ENCODE measurements at regions not wholly inside any gene's neighbourhood (a gene's known extent, or its start where the extent isn't known, plus 50 kb on each side); places are given as distances from the start of the nearest gene placed in this dataset.
"Not testable (repeated sequence)": the region's sequence is repeated elsewhere in the genome, so short reads cannot be mapped to it uniquely, and the experiment has no call there.

DNA sequence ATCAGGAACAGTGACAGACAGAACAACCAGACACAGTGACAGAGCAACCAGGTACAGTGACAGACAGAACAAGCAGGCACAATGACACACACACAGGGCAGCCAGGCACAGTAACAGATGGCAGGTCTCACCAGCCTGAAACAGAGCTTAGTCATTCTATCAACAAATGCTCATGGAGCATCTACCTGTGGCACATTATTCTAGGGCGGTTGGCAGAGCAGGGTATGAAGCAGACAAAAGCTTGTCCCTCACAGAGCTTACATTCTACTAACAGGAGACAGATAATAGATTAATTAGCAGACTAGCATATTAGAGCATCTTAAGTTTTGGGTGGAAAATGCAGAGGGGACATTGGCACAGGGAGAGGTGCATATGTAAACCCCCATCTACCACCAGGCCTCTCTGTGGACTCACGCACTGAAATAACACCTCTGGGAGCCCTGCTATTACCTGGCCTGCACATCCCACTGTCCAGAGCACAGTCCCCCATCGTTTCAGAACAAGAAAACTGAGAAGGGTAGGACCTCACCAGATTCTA, 64.1 kb upstream of the RAB6C start:
- no peak for DNase-seq

DNA sequence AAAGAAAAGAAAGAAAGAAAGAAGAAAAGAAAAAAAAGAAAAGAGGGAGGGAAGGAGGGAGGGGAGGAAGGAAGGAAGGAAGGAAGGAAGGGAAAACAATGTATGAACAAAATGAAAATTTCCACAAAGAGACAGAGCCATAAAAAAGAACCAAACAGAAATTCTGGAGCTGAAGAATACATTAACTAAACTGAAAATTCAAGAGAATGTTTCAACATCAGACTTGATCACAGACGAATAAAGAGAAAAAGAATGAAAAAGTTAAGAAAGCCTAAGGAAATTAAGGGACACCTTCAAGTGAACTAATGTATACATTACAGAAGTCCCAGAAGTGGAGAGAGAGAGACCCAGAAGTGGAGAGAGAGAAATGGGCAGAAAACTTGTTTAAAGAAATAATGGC, 60.9 kb upstream of the RAB6C start:
- DNase-seq, result no peak

DNA sequence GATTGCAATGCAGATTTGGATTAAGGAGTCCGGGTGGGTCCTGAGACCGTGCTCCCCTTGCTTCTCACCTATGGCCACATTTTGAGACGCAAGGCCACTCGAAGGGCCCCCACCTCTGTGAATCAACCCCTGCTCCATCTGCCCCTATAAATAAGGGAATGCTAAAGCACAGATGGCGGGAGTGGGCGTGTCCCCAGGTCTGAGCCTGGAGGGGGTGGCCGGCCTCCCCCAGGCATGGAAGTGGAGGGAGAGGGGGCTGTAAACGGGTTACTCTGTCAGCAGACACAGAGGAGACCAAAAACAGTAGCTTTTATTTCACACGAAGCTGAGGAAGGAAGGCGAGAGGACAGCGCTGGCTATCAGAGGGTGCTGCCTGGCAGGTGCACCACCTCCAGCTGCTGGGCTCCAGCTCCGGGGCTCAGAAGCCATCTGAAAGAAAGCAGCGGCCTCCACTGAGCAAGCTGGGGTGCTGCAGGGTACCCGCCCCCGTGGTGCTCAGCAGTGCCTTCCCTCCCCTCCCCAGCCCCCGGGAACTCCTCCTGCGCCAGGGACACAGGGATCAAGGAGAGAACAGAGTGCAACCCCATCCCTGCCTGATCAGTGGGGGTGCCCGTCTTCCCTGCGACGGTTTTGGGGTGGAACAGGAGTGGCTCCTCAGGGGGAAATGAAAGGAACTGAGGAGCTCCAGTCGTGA, 56.7 kb upstream of the RAB6C start:
- DNase-seq, result no peak

DNA sequence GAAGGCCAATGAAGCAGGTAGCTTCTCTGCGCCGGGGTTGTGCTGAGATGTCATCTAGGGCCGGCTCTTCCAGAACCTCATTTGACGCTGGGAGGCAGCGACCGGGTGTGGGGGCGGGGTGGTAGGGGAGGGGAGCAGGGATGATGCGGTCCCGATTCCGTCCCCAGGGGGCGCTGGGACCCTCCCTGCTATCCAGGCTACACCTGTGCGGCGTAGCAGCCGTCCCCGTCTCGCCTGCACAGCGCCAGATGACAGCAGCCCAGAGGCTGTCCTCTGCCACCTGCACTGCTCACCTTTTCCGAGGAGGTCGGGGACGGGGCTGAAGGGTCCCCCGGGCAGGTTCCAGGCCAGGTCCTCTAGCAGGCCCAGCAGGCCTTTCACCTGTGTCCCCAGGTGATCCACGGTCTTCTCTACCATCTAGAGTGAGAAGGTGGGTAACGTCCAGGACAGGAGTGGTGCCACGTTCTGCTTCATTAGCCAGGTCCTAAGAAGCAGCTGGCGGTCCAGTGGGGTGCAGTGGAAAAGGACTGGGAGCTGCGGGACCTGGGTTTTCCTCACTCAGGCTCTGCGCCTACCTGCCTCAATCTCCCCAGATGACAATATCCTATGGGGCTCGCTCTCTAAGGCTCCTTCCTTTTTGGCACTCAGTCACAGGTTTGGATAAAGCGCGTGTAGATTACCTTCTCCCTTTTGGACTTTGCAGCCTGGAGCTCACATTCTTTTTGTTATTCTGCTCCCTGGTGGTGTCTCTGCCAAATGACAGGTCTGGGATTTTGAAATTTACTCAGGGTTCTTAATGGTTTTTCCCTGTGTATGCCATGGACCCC, 56.0 kb upstream of the RAB6C start:
- DNase-seq, result no peak

DNA sequence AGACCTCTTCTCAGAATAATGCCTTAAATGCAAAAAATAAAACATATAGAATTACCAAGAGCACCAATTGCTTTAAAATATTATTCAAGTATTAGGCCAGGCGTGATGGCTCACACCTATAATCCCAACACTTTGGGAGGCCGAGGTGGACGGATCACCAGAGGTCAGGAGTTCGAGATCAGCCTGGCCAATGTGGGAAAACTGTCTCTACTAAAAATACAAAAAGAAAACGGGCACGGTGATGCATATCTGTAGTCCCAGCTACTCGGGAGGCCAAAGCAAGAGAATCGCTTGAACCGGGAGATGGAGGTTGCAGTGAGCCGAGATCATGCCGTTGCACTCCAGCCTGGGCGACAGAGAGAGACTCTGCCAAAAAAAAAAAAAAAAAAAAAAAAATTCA, 55.4 kb upstream of the RAB6C start:
- not testable (repeated sequence) for DNase-seq

DNA sequence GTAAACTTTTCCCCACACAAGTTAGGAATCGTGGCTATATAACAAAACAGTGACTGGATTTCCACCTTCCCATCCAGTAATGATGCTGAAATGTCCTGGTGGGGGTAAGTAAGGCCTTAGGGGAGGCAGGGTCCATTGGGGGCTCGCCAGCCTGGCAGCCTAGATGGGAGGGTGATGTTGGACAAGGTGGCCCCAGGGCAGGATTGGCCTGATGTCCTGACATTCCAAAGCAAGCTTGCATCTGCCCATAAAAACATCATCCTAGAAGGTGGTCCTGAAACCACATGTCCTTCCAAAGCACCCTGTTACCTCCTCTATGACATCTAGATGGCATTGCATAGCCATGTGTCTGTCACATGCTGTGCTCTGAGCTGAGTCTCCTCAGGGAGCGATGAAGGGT, 54.1 kb upstream of the RAB6C start:
- no peak for DNase-seq

DNA sequence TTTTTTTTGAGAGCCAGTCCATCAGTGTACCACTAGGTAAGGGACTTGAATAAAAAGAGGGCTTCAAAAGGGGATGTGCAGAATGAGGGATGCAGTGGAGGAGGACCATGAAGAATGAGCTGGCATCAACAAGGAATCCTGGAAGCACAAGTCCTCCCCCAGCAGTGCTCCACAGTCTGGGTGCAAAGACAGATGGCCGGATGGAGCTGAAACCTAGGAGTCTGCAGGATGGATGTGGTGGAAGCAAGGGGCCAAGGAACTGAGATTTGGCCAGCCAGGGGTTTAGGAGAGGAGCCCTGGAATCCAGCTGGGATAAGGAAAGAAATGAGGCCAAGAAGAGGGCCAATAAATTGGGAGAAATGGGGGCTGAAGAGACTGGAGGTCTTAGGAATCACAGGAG, 51.8 kb upstream of the RAB6C start:
- no peak for DNase-seq

DNA sequence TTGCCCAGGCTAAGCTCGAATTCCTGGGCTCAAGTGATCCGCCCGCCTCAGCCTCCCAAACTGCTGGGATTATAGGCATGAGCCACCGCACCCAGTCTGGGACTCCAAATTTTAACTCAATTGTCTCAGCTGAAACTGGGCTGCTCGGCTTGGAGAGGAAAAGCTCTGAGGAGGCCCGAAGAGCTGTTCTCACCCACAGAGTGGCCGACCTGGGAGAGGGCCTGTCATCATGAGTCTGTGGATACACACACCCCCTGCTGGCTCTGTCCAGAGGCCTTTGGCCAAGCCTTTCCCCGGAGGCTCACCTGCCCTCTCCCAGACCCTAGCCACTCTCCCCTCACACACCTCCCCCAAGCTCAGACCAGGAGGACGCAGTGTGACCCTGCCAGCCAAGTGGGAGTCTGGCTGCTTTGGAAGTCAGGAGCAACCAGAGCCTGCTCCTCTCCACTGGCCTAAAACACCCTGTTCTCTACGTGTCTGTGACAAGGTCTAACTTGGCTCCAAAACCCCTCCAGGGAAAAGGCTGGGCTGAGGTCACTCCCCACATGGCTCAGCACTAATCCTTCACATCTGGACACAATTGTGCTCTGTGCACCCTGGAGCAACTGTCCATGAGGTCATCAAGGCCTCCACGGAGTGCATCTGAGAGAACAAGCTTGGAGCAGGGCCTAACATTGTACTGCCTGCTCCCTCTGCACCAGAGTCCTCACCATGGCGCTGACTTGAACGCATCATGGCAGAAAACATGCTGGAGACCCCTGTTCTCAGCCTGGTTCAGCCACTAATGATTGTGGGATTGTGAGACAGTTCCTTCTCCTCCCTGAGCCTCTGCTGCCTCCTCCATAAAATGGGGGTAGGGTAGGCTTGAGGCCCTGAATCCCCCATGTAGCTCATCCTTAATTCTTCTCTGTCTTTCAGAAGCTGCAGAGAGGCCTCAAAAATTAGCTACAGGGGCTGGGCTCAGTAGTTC, 49.9 kb upstream of the RAB6C start:
- DNase-seq, result no peak

Data from cerebellar nuclear complex (tissue), 1 donor.